NK-92 treated with Interleukin-12 subunit alpha and Interleukin-12 subunit beta, amount 100 ng/mL, for 24 hours (cell line): ENCODE measurements at regions not wholly inside any gene's neighbourhood (a gene's known extent, or its start where the extent isn't known, plus 50 kb on each side); places are given as distances from the start of the nearest gene placed in this dataset.

Experiments used
- DNase-seq: peaks from one replicate; lab custom pipeline; 2025; lab: John Stamatoyannopoulos, UW

- DNase-seq: no peak
These were observed 1518.2 kb upstream of the TMEFF2 start for GRCh38 chr2:193712912-193713311.

DNA sequence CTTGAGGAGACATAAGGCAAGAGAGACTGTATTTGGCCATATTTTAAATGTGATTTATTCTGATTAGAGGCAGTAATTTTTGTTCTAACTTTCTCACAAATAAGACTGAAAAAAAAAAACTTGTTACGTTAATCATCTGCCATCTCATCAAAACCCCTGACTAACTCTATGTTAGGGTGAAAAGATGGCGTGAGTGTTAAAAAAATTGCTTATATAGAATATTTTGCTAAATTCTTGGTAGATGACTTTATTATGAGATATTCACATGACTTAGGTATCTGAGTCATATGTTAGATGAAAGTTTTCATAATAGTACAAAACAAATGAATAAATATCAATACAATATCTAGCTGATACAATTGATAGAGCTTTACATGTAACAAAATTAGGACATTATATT, 1508.7 kb upstream of the TMEFF2 start:
- no peak for DNase-seq

- DNase-seq: no peak
These were observed 1506.8 kb upstream of the TMEFF2 start for GRCh38 chr2:193701484-193701883.

DNA sequence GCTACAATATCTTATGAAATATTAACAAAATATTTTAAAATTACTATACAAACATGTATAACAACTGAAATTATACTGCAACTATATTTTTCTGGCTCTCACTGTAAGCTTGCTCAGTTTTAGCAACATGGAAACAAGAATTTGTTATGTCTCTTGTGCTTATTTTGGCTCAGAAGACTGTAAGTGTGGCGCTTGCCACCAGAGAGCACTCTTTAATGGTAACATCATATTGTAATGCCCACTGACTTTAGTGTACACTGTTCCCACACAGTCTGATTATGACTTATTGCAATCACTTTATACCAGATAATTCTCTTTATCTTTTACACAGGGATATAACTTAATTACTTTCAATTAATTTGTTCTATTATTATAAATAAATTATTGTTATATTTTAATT, 1500.6 kb upstream of the TMEFF2 start:
- DNase-seq: no peak

GRCh38 chr2:193693758-193694157, 1499.0 kb upstream of the TMEFF2 start:
- no peak for DNase-seq

GRCh38 chr2:193690572-193690971, 1495.8 kb upstream of the TMEFF2 start:
- no peak for DNase-seq

GRCh38 chr2:193687195-193687594, 1492.5 kb upstream of the TMEFF2 start:
- DNase-seq: no peak

DNA sequence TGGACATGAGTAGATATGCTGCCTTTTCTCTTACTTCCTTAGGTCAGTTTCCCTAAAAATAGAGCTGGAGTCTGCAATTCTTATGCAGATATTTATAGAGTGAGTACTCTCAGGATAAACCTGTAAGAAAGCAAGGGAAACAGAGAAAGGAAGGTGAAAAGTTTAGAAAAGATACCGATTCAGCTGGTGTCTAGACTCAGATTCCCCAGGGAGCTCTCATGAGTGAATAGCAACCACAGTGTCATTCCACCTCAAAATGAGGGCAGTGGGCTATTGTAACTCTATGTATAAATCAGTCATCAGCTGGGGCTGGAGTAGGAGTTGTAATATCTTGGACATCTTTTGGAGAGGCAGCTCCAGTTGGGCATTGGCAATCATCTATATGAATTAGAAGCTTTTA, 1485.1 kb upstream of the TMEFF2 start:
- DNase-seq: no peak

DNA sequence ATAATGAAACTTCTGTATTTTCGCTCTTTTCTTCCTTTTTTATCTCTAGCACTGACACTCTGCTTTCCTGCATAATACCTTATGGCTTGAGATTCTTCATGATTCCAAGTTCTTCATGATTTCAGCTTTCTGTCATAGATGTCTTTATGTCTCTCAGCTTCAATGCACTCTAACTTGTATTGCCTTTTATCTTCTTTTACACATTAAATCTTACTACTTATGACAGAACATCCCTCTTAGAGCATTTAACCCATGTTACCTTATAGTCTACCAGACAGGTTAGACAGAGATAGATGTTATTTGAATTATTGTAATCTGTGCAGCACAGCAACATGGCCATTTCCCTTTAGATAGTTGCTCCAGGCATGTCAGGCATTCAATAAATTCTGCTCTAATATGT, 1475.7 kb upstream of the TMEFF2 start:
- no peak for DNase-seq

DNA sequence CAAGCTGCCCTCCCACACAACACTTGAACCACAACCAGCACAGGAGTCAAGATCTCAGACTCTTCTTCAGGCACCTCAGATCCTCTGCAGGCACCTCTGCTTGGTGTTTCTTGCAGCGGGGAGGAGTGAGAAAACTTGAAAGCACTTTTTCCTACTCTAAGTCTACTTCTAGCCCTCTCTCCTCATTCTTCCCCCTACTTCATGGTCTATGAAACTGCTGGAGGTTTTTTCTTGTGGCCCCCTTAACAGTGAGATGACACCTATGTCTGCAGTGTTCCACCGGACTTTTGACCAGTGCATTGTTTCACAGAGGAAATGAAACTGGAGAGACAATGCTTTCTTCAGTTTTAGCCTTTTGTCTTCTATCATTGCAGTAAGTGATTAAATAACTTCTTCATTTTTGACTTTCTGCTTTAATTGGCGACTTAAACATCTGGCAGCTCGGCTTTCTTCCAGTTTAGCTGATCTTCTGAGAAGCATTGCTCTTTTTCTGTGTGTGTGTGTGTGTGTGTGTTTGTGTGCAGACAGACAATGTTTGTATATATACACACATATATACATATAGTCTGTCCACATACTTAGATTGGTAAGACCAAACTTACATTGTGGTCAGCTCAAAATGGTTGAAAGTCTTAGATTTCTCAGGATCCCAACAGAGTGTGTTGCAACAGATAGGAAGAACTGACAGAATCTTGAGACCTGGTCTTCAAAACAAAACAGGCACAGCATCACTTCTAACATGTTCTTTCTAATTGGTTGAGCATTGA, 1474.0 kb upstream of the TMEFF2 start:
- DNase-seq: no peak

DNA sequence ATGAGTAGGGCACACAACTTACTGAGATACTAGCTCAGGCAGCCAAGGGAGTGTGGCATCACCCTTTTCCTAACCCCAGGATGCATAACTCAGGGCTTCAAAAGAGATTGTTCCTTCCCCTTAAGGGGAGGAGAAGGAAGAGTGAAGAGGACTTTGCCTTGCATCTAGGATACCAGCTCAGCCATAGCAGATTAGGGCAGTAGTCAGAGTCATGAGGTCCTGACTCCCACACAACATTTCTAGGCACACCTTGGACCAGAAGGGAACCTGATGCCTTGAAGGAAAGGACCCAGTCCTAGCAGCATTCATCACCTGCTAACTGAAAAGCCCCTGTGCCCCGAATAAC, 1433.2 kb upstream of the TMEFF2 start:
- no peak for DNase-seq

DNA sequence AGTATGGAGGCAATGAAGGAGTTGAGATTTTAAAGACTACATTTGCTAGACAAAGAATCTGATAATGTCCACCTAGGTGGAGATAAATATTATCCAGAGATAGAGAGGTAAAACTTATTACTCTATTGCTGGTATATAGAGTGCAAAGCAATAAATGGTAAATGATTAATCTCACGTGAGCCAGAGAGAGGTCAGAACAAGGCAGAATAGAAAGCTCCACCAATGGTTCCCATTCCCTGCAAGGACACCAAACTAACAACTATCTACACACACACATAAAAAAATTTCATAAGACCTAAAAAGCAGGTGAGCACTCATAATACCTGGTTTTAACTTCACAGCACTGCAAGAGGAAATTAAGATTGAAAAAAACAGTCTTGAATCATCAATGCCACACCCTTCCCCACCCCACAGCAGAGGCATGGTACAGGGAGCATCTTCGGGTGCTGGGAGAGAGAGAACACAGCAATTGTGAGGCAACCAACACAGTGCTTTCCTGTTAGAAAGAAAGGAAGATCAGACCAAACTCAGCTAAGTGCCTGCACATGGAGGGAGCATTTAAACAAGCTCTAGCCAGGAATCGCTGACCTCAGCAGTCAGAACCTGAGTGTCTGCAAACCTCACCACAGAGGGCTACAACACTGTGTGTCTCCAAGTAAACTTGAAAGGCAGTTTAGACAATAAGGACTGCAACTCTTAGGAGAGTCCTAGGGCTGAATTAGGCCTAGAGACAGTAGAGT, 1432.6 kb upstream of the TMEFF2 start:
- DNase-seq: no peak

DNA sequence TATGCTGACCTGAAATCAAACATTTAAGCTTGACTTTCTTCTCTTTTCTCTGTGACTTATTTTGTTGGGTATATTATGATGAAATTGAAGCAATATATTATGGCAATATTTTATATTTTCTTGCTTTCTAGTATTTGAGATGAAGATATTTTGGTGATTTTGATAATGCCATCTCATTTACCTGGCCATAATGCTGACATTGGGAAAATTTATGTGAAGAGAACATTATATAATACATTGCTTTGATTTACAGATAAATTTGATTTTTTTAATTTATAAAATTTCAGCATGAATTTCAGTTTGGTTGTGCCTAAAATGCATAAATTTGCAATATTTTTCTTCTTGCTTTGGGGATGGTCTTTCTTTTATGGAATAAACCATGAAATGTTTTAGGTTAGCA, 1413.7 kb upstream of the TMEFF2 start:
- no peak for DNase-seq

DNA sequence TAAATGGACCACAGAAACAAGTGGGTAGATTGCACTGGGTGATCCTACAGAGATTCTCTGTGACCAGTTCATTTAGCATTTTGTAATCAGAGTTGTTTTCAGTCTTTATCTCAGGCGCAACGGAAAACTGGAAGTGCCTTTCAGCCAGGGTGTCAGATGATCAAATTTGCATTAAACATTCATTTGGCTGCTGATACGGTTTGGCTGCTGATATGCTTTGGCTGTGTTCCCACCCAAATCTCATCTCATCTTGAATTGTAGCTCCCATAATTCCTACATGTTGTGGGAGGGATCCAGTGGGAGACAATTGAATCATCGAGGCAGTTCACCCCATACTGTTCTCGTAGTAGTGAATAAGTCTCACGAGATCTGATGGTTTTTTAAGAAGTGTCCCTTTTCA, 1396.1 kb upstream of the TMEFF2 start:
- DNase-seq: no peak

DNA sequence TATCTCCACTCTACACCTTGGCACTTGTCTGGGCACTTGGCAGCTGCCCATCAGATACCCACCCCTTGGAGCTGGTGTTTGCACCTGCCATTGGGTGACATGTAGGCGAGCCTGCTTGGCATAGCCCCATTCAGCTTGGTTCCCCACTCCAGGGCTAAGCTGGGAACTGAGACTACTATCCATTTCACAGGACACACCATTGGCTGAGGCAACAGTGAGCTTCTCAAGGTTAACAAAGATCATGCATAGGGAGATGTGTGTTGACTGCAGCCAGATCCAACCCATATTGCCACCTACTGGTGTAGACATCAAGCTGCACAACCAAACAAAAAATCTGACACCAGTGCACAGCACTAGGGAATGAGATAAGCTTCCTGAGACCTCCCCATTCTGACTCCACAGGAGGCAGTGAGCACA, 1389.8 kb upstream of the TMEFF2 start:
- DNase-seq: no peak

GRCh38 chr2:193583638-193584400, 1389.1 kb upstream of the TMEFF2 start:
- DNase-seq: no peak

GRCh38 chr2:193581807-193582206, 1387.1 kb upstream of the TMEFF2 start:
- DNase-seq: no peak

DNA sequence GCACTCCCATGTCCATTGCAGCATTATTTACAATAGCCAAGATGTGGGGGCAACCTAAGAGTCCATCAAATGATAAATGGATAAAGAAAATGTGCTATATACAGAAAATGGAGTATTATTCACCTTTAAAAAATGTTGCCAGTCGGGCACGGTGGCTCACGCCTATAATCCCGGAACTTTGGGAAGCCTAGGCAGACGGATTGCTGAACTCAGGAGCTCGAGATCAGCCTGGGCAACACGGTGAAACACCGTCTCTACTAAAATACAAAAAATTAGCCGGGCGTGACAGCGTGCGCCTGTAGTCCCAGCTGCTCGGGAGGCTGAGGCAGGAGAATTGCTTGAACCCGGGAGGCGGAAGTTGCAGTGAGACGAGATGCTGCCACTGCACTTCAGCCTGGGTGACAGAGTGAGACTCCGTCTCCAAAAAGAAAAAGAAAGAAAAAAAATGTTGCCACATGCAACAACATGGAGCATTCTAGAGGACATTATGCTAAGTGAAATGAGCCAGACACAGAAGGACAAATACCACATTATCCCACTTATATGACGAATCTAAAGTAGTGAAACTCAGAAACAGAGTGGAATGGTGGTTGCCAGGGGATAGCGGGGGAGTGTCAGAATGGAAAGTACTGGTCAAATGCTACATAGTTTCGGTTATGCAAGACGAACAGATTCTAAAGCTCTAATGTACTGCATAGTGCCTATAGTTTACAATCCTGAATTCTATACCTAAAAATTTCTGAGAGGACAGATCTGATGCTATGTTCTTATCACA, 1385.6 kb upstream of the TMEFF2 start:
- no peak for DNase-seq

- DNase-seq: no peak
These were observed 1372.2 kb upstream of the TMEFF2 start for GRCh38 chr2:193566886-193567285.

- DNase-seq: no peak
These were observed 1371.5 kb upstream of the TMEFF2 start for GRCh38 chr2:193566276-193566675.

DNA sequence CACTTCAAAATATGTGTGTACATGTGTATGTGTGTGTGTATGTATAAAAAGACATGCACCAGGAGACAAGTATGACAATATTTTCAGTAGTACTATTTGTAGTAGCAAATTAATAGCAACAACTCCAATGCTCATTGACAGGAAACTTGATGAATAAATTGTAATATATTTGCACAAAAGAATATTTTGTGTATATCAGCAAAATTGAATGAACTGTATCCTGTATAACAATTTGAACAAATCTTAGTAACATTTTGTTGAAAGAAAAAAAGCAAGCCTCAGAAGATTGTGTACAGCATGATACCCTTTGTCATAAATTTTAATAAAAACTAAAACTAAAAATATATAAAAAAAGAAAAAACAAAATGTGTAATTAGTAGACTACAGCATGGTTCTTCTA, 1367.3 kb upstream of the TMEFF2 start:
- DNase-seq: no peak

- no peak for DNase-seq
These were observed 1366.3 kb upstream of the TMEFF2 start for GRCh38 chr2:193561054-193561453.
